SK-N-SH (cell line): ENCODE measurements at regions not wholly inside any gene's neighbourhood (a gene's known extent, or its start where the extent isn't known, plus 50 kb on each side); places are given as distances from the start of the nearest gene placed in this dataset.

Source experiments
- CHD2 ChIP-seq: fragments of 150-350 bp; IDR thresholded peaks from 2 replicates; pipeline ENCODE4 v1.6.1; 2018; ENCODE audit warnings: low read length; ENCODE audit not compliant: partially characterized antibody
- CTCF ChIP-seq: fragments of 200-600 bp; sonication (generic); IDR thresholded peaks from 2 replicates; pipeline ENCODE4 v1.6.1; 2017; ENCODE audit warnings: antibody characterized with exemption, mild to moderate bottlenecking, moderate library complexity
- ELF1 ChIP-seq: IDR thresholded peaks from 2 replicates; pipeline ENCODE4 v1.4.0; 2012
- FOXM1 ChIP-seq: IDR thresholded peaks from 2 replicates; pipeline ENCODE4 v1.4.0; 2012; ENCODE audit warnings: low read depth, mild to moderate bottlenecking
- GATA2 ChIP-seq: sonication (generic); formaldehyde crosslinking; IDR thresholded peaks from 2 replicates; pipeline ENCODE4 v1.5.0; 2020; ENCODE audit warnings: mild to moderate bottlenecking, missing genetic modification reagents
- MAX ChIP-seq: IDR thresholded peaks from 2 replicates; pipeline ENCODE4 v1.4.0; 2012; ENCODE audit warnings: low read depth
- MEF2A ChIP-seq: IDR thresholded peaks from 2 replicates; pipeline ENCODE4 v1.4.0; 2012; ENCODE audit warnings: low read depth, borderline replicate concordance
- POLR2AphosphoS5 ChIP-seq: IDR thresholded peaks from 2 replicates; pipeline ENCODE4 v1.6.1; 2012; ENCODE audit warnings: low read depth, low read length
- USF2 ChIP-seq: fragments of 150-350 bp; IDR thresholded peaks from 2 replicates; pipeline ENCODE4 v1.6.1; 2017; ENCODE audit warnings: antibody characterized with exemption, low read length, low read depth, borderline replicate concordance

DNA sequence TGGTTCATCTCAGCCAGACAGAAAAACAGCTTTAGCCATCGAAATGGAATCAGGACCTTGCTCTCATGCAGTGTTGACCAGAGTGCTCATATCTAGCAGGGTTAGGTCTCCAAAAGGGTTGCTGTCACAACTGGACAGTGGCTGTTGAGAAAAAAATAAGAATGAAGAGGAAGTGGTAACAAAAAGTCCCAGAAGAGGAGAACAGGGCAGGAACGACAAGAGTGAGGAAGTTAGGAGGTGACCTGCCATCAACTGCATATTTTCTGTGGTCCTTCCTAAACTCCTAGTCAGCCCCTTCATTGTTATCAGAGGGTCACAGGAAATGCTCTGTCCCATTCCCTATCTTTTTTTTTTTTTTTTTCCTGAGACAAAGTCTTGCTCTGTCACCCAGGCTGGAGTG is 188.1 kb upstream of the LINC00305 start:
- no peak for TF ChIP-seq CTCF
- TF ChIP-seq MAX: no peak
- no peak for TF ChIP-seq CHD2
- TF ChIP-seq POLR2AphosphoS5: no peak
- TF ChIP-seq MEF2A: no peak
- TF ChIP-seq GATA2 (CRISPR knock-in tag): no peak
- no peak for TF ChIP-seq USF2
- no peak for TF ChIP-seq ELF1
- no peak for TF ChIP-seq FOXM1
